Bone marrow (tissue), 2 donors: ENCODE measurements at regions not wholly inside any gene's neighbourhood (a gene's known extent, or its start where the extent isn't known, plus 50 kb on each side); places are given as distances from the start of the nearest gene placed in this dataset.
"Not testable (repeated sequence)": the region's sequence is repeated elsewhere in the genome, so short reads cannot be mapped to it uniquely, and the experiment has no call there.

Experiments used
- DNase-seq, 2 donors: peaks; one replicate each; lab custom pipeline; 2025; lab: John Stamatoyannopoulos, UW

GRCh38 chr1:78715181-78715661 is 65.6 kb downstream of the IFI44 start:
- DNase-seq = no peak

GRCh38 chr1:78716186-78716585 is 66.6 kb downstream of the IFI44 start:
- DNase-seq = no peak

DNA sequence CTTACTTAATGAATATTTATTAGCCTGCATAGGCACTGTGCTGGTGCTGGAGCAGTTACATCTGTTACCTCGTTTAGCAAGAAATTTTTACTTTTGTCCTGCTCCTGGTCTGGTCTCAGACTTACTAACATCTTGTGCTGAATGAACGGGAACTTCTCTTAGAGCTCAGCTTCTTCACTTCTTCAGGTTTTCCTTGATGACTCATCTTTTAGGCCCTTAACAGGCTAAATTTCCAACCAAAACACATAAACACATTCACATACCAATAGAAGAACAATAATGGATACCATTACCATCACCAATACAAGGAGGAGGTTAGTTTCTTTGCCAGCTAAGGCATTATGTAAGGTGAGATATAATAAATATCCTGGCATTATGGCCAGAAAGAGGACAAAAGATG is 68.9 kb downstream of the IFI44 start:
- no peak for DNase-seq

- no peak for DNase-seq
These were observed 71.5 kb downstream of the IFI44 start for GRCh38 chr1:78721136-78721535.

DNA sequence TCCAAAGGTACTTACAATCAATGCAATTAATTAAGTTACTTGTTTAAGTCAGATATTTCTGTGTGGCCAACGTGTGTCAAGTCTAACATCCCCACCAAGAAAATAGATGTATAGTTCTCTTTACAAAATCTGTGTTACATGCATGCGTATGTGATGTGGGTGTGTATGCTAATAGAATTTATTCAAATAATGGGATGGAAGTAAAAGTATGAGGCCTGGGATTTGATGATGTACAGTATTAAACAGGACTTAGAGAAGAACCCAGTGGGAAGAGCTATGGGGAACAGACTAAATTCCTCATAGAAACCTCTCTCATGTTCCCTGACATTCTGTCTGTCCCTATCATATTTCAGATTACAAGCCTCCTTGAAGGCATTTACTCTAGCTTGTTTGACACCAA is 72.5 kb downstream of the IFI44 start:
- no peak for DNase-seq

- no peak for DNase-seq
These were observed 72.9 kb downstream of the IFI44 start for GRCh38 chr1:78722521-78722920.

GRCh38 chr1:78722947-78723346 is 73.3 kb downstream of the IFI44 start:
- no peak for DNase-seq

- no peak for DNase-seq
These were observed 77.1 kb downstream of the IFI44 start for GRCh38 chr1:78726686-78727085.

GRCh38 chr1:78728359-78728758 is 78.7 kb downstream of the IFI44 start:
- no peak for DNase-seq

DNA sequence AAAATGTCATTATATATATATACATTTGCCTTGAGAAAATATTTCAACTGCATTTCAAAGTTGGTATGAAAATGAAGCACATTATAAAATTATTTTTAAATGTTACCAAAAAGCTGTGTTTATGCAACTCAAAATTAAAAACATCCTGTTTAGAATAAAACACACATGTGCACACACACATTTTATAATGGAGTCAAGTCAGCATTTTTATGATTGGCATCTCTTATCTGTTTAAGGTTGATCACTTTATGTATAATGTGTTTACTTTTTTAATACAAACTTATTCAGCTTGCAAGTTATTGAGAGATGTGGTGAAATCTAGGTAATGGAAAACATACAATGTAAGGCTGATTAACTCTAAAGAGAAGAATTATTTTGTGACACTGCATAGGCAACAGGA is 80.4 kb downstream of the IFI44 start:
- no peak for DNase-seq

DNA sequence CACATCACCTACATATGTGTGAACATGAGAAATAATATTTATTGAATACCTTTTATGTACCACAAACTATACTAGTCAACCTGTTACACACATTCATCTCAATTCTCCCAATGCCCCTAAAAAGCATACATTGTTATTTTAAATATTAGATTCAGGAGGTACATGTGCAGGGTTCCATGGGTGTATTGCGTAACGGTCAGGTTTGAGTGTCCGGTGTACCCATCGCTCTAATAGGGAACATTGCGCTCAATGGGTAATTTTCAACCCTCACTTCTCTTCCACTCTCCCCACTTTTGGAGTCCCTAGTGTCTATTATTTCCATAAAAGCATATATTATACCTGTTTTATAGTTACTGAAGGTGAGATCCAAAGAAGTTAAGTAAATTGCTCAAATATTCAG is 82.0 kb downstream of the IFI44 start:
- no peak for DNase-seq

DNA sequence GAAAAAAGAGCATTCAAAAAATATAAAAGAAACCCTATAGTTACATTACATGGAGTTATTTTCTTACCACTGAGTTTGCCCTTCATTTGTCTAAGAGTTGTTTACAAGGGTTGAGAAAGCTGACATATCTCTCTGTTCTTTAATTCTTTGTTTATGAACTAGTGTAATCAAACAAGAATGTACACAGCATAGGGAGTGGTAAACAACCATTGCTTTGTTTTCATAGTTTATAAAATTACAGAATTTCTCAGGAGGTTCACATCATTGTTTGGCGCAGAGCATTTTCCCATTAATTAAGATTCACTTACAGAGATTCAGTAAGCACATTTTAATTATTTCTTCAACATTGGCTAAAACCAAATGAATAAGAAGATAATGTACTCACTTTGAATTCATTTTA is 87.6 kb downstream of the IFI44 start:
- DNase-seq = no peak

DNA sequence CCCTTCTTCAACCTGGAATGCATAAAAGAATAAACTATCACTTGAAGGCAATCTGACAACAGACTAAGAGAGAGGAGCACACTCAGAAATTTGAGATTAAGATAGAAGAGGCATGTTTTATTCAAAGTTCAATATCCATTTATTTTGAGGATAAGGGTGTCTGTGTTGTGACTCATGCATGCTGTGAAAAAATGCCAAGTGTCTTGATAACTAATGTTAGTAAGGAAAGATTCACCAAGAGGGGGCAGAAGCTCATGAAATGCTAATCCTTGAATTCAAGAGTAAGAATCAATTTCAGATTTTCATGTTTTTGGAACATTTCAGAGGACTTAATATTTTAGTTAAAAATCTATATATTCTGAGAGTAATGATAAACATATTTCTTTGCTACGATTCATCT is 94.0 kb downstream of the IFI44 start:
- no peak for DNase-seq

- DNase-seq = no peak
These were observed 95.5 kb downstream of the IFI44 start for GRCh38 chr1:78745111-78745510.

- not testable (repeated sequence) for DNase-seq
These were observed 104.0 kb downstream of the IFI44 start for GRCh38 chr1:78753679-78754078.

DNA sequence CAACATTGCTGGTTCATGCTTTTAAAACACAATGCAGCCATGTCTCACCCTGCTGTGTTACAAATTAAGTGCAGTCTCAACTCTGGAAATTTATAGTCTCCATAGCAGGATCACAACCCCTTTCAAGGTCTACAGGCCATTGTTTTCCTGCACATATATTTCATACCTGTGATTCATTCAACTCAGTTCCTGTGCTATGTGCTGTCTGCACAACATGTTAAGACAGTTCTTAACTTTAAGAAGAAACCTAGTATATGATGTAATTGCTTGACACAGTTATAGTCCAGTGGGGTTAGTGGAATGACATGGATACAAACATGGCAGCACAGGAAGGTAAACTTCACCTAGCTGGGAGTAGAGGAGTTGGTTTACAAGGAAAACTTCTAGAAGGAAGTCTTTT is 106.4 kb downstream of the IFI44 start:
- no peak for DNase-seq

GRCh38 chr1:78758506-78758905 is 108.9 kb downstream of the IFI44 start:
- DNase-seq = no peak

GRCh38 chr1:78759881-78760280 is 110.2 kb downstream of the IFI44 start:
- no peak for DNase-seq

DNA sequence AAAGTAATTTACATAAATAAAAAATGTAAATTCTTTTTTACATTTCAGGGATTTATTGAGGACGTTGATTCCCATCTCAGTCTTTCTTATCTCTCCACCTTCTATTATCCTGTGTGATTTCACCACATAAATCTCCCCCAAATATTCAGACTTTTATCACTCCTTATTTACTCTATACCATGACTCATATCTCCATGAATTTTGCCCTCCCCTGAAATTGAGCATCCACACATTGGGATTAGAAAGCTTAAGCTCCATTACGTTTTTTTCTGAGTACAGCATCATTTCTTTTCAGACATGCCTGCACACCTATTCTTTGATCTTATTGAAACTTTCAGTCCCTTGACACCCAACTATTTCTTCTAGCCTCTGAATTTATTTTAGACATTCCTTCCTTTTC is 111.2 kb downstream of the IFI44 start:
- DNase-seq = no peak

GRCh38 chr1:78762113-78762512 is 112.5 kb downstream of the IFI44 start:
- no peak for DNase-seq

DNA sequence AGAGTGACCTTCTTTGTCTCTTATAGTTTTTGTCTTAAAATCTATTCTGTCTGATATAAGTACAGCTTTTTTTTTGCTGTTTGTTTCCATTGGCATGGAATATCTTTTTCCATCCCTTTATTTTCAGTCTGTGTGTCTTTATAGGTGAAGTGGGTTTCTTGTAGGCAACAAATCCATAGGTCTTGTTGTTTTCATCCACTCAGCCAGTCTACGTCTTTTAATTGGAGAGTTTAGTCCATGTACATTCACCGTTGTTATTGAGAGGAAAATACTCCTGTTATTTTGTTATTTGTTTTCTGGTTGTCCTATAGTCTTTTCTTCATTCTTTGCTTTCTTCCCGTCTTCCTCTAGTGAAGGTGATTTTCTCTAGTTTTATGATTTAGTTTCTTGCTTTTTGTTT is 115.9 kb downstream of the IFI44 start:
- DNase-seq = no peak

- no peak for DNase-seq
These were observed 130.2 kb downstream of the IFI44 start for GRCh38 chr1:78779831-78780230.

- no peak for DNase-seq
These were observed 137.9 kb downstream of the IFI44 start for GRCh38 chr1:78787544-78787943.

- no peak for DNase-seq
These were observed 140.5 kb downstream of the IFI44 start for GRCh38 chr1:78790174-78790573.

DNA sequence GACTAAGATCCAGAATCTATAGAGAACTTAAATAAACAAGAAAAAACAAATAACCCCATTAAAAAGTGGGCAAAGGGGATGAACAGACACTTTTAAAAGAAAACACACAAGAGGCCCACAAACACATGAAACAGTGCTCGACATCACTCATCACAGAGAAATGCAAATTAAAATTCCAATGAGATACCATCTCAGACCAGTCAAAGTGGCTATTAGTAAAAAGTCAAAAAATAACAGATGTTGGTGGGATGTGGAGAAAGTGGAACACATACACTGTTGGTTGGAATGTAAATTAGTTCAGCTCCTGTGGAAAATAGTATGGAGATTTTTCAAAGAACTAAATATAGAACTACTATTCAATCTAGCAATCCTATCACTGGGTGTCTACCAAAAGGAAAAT is 143.1 kb downstream of the IFI44 start:
- no peak for DNase-seq
